Calu3 (cell line): ENCODE measurements at regions not wholly inside any gene's neighbourhood (a gene's known extent, or its start where the extent isn't known, plus 50 kb on each side); places are given as distances from the start of the nearest gene placed in this dataset.

ENCODE experiments used
- BruUV-seq: library from RNA; stranded (reverse); fragments of 400-500 nt; replicated peaks from 2 replicates; lab custom pipeline; 2021; lab: Mats Ljungman, UMichigan
- CTCF ChIA-PET: fragments of 300-600 bp; sonication (Branson Sonifier 250); formaldehyde crosslinking; loops from one replicate; lab custom pipeline; 2022; ENCODE audit warnings: antibody characterized with exemption; lab: Charles Lee
- DNase-seq: peaks from one replicate; pipeline ENCODE4 v3.0.0; 2022
- H3K27ac Mint-ChIP-seq: one replicate; pipeline ENCODE4 v1.8.0; 2022; ENCODE audit warnings: mixed read lengths; ENCODE audit not compliant: unreplicated experiment
- H3K27me3 Mint-ChIP-seq: one replicate; pipeline ENCODE4 v1.8.0; 2022; ENCODE audit warnings: mixed read lengths; ENCODE audit not compliant: unreplicated experiment
- H3K36me3 Mint-ChIP-seq: one replicate; pipeline ENCODE4 v1.8.0; 2022; ENCODE audit warnings: mild to moderate bottlenecking, moderate library complexity, mixed read lengths; ENCODE audit not compliant: insufficient read depth, unreplicated experiment
- H3K4me1 Mint-ChIP-seq: one replicate; pipeline ENCODE4 v1.8.0; 2022; ENCODE audit warnings: mild to moderate bottlenecking, low read depth, mixed read lengths; ENCODE audit not compliant: unreplicated experiment
- H3K4me3 Mint-ChIP-seq: one replicate; pipeline ENCODE4 v1.8.0; 2022; ENCODE audit warnings: mild to moderate bottlenecking, low read depth, moderate library complexity, mixed read lengths; ENCODE audit not compliant: unreplicated experiment
- H3K9me3 Mint-ChIP-seq: one replicate; pipeline ENCODE4 v1.8.0; 2022; ENCODE audit warnings: low read depth, mixed read lengths; ENCODE audit not compliant: unreplicated experiment
- CTCF ChIP-seq: fragments of 200-600 bp; IDR thresholded peaks from one replicate; pipeline ENCODE4 v1.8.0; 2022; ENCODE audit warnings: antibody characterized with exemption; ENCODE audit not compliant: unreplicated experiment
- intact Hi-C: fragments of 100-400 bp; cut with micrococcal nuclease; formaldehyde crosslinking; loops from one replicate; pipeline ENCODE4 v1.10.0; 2022; ENCODE audit not compliant: unreplicated experiment

- DNase-seq = no peak
- intact Hi-C loops = no loop called here
- CTCF ChIA-PET = interaction anchor here (0.8 kb wide), 1 partner anchor 9 kb away, joined by 3 read pairs; no protein-coding TSS in a partner anchor
- Mint-ChIP-seq H3K4me1 (no peaks in the 10 kb centered on the region), H3K9me3 (no peaks in the 10 kb centered on the region), H3K27ac (no peak overlapping the region), H3K4me3 (no peak overlapping the region), H3K36me3 (no peaks in the 10 kb centered on the region), H3K27me3 (peaks cover 17% of the 10 kb centered on the region)
- no TSS peak for BruUV-seq
- TF ChIP-seq CTCF = no peak
Measured at GRCh38 chr2:120976501-120977307, 241.0 kb downstream of the GLI2 start.

- no peaks in the 10 kb centered on the region for H3K36me3 Mint-ChIP-seq
- CTCF ChIA-PET = no interaction called here
- no TSS peak for BruUV-seq
Measured at GRCh38 chr2:120977582-120978358, 242.1 kb downstream of the GLI2 start.

GRCh38 chr2:120978359-120979050 is 242.8 kb downstream of the GLI2 start:
- Mint-ChIP-seq H3K9me3 (no peaks in the 10 kb centered on the region), H3K36me3 (no peaks in the 10 kb centered on the region), H3K27me3 (peaks cover 24% of the 10 kb centered on the region), H3K27ac (no peak overlapping the region), H3K4me1 (no peaks in the 10 kb centered on the region), H3K4me3 (no peak overlapping the region)
- CTCF ChIA-PET = interaction anchor here (0.9 kb wide), 1 partner anchor 283 kb away, joined by 3 read pairs; no protein-coding TSS in a partner anchor
- no TSS peak for BruUV-seq
- intact Hi-C loops = no loop called here
- no peak for TF ChIP-seq CTCF
- no peak for DNase-seq

More at GRCh38 chr2:120977582-120978358, 242.1 kb downstream of the GLI2 start:
- Mint-ChIP-seq H3K27ac (no peak overlapping the region), H3K27me3 (peaks cover 24% of the 10 kb centered on the region), H3K4me3 (no peak overlapping the region), H3K4me1 (no peaks in the 10 kb centered on the region), H3K9me3 (no peaks in the 10 kb centered on the region)
- no peak for TF ChIP-seq CTCF
- DNase-seq = no peak
- intact Hi-C loops = no loop called here

- BruUV-seq = no TSS peak
- H3K27ac Mint-ChIP-seq = no peak overlapping the region
- H3K27me3 Mint-ChIP-seq = peaks cover 24% of the 10 kb centered on the region
- DNase-seq = no peak
- H3K4me3 Mint-ChIP-seq = no peak overlapping the region
- no peaks in the 10 kb centered on the region for H3K4me1 Mint-ChIP-seq
- CTCF ChIA-PET = no interaction called here
- no peak for TF ChIP-seq CTCF
- intact Hi-C loops = no loop called here
- H3K9me3 Mint-ChIP-seq = no peaks in the 10 kb centered on the region
- H3K36me3 Mint-ChIP-seq = no peaks in the 10 kb centered on the region
Measured at GRCh38 chr2:120979398-120979797, 243.7 kb downstream of the GLI2 start.
